ENCODE measurements at regions not wholly inside any gene's neighbourhood (a gene's known extent, or its start where the extent isn't known, plus 50 kb on each side); places are given as distances from the start of the nearest gene placed in this dataset.

GRCh38 chr3:193947596-193947995, 188.4 kb upstream of the HES1 start:
- DNase-seq (ENCODE audit: low spot score): no peak
- WGBS: 85% methylated on average over 6 of the region's 6 CpGs
- Histone ChIP-seq H3K9me3 (no peaks in the 10 kb centered on the region), H3K4me1 (replicated peaks) (peaks cover 8% of the 10 kb centered on the region), H3K27ac (no peak overlapping the region), H3K4me3 (no peak overlapping the region), H3K27me3 (replicated peaks; ENCODE audit: insufficient read depth) (no peaks in the 10 kb centered on the region), H3K36me3 (no peaks in the 10 kb centered on the region)
- TF ChIP-seq, protein P1, sequence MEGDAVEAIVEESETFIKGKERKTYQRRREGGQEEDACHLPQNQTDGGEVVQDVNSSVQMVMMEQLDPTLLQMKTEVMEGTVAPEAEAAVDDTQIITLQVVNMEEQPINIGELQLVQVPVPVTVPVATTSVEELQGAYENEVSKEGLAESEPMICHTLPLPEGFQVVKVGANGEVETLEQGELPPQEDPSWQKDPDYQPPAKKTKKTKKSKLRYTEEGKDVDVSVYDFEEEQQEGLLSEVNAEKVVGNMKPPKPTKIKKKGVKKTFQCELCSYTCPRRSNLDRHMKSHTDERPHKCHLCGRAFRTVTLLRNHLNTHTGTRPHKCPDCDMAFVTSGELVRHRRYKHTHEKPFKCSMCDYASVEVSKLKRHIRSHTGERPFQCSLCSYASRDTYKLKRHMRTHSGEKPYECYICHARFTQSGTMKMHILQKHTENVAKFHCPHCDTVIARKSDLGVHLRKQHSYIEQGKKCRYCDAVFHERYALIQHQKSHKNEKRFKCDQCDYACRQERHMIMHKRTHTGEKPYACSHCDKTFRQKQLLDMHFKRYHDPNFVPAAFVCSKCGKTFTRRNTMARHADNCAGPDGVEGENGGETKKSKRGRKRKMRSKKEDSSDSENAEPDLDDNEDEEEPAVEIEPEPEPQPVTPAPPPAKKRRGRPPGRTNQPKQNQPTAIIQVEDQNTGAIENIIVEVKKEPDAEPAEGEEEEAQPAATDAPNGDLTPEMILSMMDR (IDR thresholded peaks at IDR 0.05): no peak
- TF ChIP-seq POLR2AphosphoS5 (IDR thresholded peaks at IDR 0.05) (no peak), POLR2A (IDR thresholded peaks at IDR 0.05) (no peak)
- intact Hi-C loops (cut with DNase I): no loop called here

- 90% methylated on average over 3 of the region's 3 CpGs for WGBS
- DNase-seq (ENCODE audit: low spot score): no peak
- Histone ChIP-seq H3K4me3 (no peak overlapping the region), H3K27ac (no peak overlapping the region), H3K27me3 (replicated peaks; ENCODE audit: insufficient read depth) (no peaks in the 10 kb centered on the region), H3K36me3 (no peaks in the 10 kb centered on the region), H3K9me3 (no peaks in the 10 kb centered on the region), H3K4me1 (replicated peaks) (peaks cover 4% of the 10 kb centered on the region)
- intact Hi-C loops (cut with DNase I): no loop called here
- no peak for TF ChIP-seq POLR2AphosphoS5 (IDR thresholded peaks at IDR 0.05)
- TF ChIP-seq, protein P1 (IDR thresholded peaks at IDR 0.05): no peak
- TF ChIP-seq POLR2A (IDR thresholded peaks at IDR 0.05): no peak
Measured at GRCh38 chr3:193948459-193948858, 187.5 kb upstream of the HES1 start.

DNA sequence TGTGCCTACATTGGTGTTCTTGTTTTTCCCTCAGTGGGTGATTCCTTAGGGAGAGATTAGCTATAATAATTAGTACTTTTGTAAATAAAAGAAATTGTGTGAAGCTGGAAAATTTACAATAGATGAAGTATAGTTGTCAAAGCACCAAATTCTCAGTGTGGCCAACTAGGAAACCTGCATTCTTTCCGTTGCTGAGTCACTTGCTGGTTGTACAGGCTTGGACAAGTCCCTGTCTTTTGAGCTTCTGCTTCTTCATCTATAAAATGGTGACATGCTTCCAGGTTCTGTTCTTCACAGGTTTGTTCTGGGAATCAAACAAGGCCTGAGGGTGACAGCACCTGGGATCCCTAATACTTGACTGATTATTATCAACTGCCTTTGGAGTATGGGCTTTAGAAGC, 184.1 kb upstream of the HES1 start:
- Histone ChIP-seq H3K27me3 (replicated peaks; ENCODE audit: insufficient read depth) (no peaks in the 10 kb centered on the region), H3K36me3 (no peaks in the 10 kb centered on the region), H3K9me3 (no peaks in the 10 kb centered on the region), H3K4me3 (no peak overlapping the region), H3K4me1 (replicated peaks) (no peaks in the 10 kb centered on the region), H3K27ac (no peak overlapping the region)
- intact Hi-C loops (cut with DNase I): no loop called here
- 44% methylated on average over 1 of the region's 1 CpG for WGBS
- TF ChIP-seq POLR2A (IDR thresholded peaks at IDR 0.05) (no peak), POLR2AphosphoS5 (IDR thresholded peaks at IDR 0.05) (peak; percentile 56)
- TF ChIP-seq, protein P1 (IDR thresholded peaks at IDR 0.05): peak in 1 of 4 experiments; percentile 10
- peak; percentile 48 for DNase-seq (ENCODE audit: low spot score)

DNA sequence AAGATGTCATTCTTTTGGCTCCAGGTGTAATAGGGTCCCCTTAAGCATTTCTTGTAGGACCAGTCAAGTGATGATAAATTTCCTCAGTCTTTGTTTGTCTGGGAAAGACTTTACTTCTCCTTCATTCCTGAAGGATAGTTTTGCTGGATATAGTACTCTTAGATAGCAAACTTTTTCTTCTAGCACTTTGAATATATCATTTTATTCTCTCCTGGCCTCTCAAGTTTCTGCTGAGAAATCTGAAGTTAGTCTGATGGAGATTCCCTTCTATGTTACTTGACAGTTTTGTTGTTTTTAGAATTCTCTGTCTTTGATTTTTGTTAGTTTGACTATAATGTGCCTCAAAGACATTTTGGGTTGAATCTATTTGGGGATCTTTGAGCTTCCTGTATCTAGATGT, 181.2 kb upstream of the HES1 start:
- Histone ChIP-seq H3K4me1 (replicated peaks) (peaks cover 8% of the 10 kb centered on the region), H3K36me3 (no peaks in the 10 kb centered on the region), H3K27me3 (replicated peaks; ENCODE audit: insufficient read depth) (no peaks in the 10 kb centered on the region), H3K27ac (no peak overlapping the region), H3K9me3 (no peaks in the 10 kb centered on the region), H3K4me3 (no peak overlapping the region)
- TF ChIP-seq POLR2AphosphoS5 (IDR thresholded peaks at IDR 0.05): no peak
- TF ChIP-seq POLR2A (IDR thresholded peaks at IDR 0.05): no peak
- TF ChIP-seq, protein P1 (IDR thresholded peaks at IDR 0.05): no peak
- intact Hi-C loops (cut with DNase I): no loop called here
- DNase-seq (ENCODE audit: low spot score): no peak

GRCh38 chr3:193955719-193956118, 180.2 kb upstream of the HES1 start:
- Histone ChIP-seq H3K27me3 (replicated peaks; ENCODE audit: insufficient read depth) (no peaks in the 10 kb centered on the region), H3K4me1 (replicated peaks) (peaks cover 16% of the 10 kb centered on the region), H3K9me3 (no peaks in the 10 kb centered on the region), H3K36me3 (no peaks in the 10 kb centered on the region), H3K4me3 (no peak overlapping the region), H3K27ac (no peak overlapping the region)
- intact Hi-C loops (cut with DNase I): no loop called here
- whole genome bisulfite sequencing: 96% methylated on average over 7 of the region's 7 CpGs
- DNase-seq (ENCODE audit: low spot score): no peak
- TF ChIP-seq POLR2A (IDR thresholded peaks at IDR 0.05): no peak
- TF ChIP-seq, protein P1 (IDR thresholded peaks at IDR 0.05): no peak
- no peak for TF ChIP-seq POLR2AphosphoS5 (IDR thresholded peaks at IDR 0.05)

All from prostate gland (tissue), 2 donors.